ENCODE measurements at regions not wholly inside any gene's neighbourhood (a gene's known extent, or its start where the extent isn't known, plus 50 kb on each side); places are given as distances from the start of the nearest gene placed in this dataset.

DNA sequence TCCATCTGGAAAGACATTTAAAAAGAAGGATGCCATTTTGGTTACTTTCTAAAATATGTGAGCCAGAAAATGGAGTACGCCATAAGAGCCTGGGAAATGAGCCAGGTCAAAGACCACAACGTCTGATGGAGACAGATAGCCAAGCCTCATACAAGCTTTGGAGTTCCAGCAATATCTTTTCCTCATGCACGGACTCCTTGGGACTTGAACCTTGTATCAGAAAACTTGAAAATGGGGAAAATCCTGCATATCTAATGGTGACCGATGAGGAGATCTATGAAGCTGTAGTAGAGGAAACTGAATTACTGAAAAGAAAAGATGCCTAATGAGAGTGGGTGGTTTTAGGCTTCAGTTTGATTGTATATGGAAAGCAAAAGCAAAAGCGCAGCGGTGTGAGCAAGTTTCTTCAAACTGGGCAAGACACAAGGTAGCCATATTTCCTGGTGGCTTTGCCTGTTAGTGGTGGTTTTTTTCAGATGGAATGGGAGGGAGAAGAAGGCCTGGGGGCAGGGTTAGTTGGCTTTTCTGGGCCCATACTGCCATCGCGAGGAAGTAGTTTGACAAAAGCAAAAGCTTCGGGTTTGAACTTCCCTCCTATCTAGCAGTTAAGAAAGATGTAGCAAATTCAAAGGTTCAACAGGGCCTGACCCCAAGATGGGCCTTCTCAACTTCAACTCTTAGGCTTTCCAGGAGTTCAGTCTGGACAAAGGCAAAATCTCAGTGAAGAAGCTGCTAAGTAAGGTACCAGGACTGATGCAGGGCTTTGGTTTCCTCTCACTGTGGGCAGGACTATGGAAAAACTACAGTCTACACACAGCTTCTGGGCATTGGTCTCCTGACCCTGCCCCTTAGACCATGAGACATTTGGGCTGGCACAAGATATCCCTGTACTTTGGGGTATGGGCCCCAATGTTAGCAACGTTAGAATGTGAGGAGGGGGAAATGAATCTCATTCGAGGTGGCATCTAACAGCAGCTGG lies 210.0 kb upstream of the STK26 start:
- Histone ChIP-seq H3K27me3 (ENCODE audit: control insufficient read depth in 1 of 2, insufficient read depth in 2 of 2, low read length in 2 of 2) (no peaks in the 10 kb centered on the region), H3K36me3 (ENCODE audit: insufficient read depth, low read length) (no peaks in the 10 kb centered on the region), H3K9ac (ENCODE audit: low read length) (no peak overlapping the region), H3K27ac (ENCODE audit: low read depth, low read length) (peak overlapping the region; percentile 50), H3K9me3 (ENCODE audit: low read length) (no peaks in the 10 kb centered on the region), H3K4me3 (ENCODE audit: low read depth in 1 of 2, low read length in 2 of 2) (peak overlapping the region; percentile 26 to 72), H3K4me1 (ENCODE audit: insufficient read depth, low read length) (peaks cover 4% of the 10 kb centered on the region)

DNA sequence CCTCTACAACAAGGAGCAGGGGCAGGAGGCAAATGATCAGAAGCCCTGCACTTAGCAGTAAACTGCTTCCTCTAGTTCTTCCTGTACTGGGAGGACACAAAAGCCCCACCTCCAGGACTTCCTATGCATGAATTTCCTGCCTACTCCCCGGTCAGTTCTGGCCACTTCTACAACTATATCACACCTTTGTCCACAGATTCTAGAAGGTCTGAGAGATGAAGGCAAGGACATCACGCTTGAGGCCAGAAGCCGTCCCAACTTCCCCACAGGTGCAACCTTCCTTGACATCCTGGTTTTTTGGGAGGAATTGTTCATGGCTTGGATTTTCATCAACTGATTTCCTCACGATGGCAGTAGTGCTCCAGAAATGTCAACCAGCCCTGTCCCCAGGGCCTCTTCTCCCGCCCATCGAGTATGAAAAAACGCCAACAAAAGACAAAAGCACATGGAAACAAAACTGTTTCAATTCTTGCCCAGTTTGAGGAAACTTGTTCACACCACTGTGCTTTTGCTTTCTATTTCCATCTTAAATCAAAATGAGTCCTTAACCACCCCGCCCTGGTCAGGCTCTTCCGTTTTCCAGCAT lies 206.5 kb upstream of the STK26 start:
- Histone ChIP-seq H3K9ac (ENCODE audit: low read length) (no peak overlapping the region), H3K4me1 (ENCODE audit: insufficient read depth, low read length) (peaks cover 4% of the 10 kb centered on the region), H3K36me3 (ENCODE audit: insufficient read depth, low read length) (no peaks in the 10 kb centered on the region), H3K4me3 (ENCODE audit: low read depth in 1 of 2, low read length in 2 of 2) (peak overlapping the region in 1 of 2 donors; percentile 54), H3K27ac (ENCODE audit: low read depth, low read length) (peak overlapping the region; percentile 5), H3K9me3 (ENCODE audit: low read length) (no peaks in the 10 kb centered on the region), H3K27me3 (ENCODE audit: control insufficient read depth in 1 of 2, insufficient read depth in 2 of 2, low read length in 2 of 2) (no peaks in the 10 kb centered on the region)

DNA sequence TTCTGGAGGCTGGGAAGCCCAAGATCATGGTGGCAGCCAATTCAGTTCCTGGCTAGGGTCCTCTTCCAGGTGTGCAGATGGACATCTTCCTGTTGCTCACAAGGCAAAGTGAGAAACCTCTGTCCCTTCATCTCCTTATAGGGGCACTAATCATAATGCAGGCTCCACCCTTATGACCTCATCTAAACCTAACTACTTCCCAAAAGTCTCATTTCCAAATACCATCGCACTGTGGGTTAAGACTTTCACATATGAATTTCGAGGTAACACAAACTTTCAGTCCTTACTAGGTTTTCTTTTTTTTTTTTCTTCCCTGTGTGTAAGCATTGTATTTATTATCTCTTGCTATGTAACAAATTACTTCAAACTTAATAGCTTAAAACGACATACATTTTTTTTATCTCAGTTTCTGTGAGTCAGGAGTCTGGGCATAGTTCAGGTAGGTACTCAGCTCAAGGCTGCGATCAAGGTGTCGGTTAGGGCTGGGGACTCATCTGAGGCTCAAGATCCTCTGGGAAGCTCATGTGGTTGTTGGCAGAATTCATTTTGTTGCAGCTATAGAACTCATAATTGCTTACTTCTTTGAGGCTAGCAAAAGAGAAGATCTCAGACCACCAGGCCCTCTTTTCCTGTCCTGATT lies 204.7 kb upstream of the STK26 start:
- H3K27me3 ChIP-seq (ENCODE audit: control insufficient read depth in 1 of 2, insufficient read depth in 2 of 2, low read length in 2 of 2) = no peaks in the 10 kb centered on the region
- no peaks in the 10 kb centered on the region for H3K36me3 ChIP-seq (ENCODE audit: insufficient read depth, low read length)
- no peak overlapping the region for H3K4me3 ChIP-seq (ENCODE audit: low read depth in 1 of 2, low read length in 2 of 2)
- no peak overlapping the region for H3K27ac ChIP-seq (ENCODE audit: low read depth, low read length)
- peaks cover 3% of the 10 kb centered on the region for H3K4me1 ChIP-seq (ENCODE audit: insufficient read depth, low read length)
- H3K9ac ChIP-seq (ENCODE audit: low read length) = no peak overlapping the region
- no peaks in the 10 kb centered on the region for H3K9me3 ChIP-seq (ENCODE audit: low read length)

DNA sequence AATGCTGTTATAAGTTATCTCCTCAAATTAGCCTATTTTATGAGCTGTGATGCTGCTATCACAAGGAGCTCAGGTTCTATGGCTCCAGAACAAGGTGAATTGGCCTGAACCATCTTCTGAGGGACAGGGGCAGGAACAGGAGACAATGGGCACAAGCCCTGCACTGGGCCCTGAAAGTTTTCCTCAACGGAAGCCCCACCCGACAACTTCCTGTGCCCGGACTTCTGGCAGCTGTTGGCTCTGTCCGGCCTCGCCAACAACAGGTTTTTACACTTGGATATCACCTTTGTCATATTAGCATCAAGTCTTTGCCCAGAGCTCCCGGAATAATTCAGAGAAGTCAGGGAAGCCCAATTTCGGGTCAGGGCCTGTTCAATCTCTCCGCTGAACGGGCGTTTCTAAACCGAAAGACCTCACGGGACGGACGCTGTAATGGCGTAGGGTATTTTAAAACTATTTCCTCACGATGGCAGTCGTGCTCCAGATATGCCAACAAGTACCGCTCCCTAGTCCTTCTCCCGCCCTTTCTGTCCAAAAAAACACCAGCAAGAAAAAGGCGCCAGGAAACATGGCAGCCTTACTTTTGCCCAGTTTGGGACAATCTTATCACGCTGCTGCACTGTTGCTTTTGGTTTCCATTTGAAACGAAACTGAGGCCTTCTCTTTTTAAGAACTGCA lies 201.0 kb upstream of the STK26 start:
- peak overlapping the region; percentile 65 for H3K27ac ChIP-seq (ENCODE audit: low read depth, low read length)

DNA sequence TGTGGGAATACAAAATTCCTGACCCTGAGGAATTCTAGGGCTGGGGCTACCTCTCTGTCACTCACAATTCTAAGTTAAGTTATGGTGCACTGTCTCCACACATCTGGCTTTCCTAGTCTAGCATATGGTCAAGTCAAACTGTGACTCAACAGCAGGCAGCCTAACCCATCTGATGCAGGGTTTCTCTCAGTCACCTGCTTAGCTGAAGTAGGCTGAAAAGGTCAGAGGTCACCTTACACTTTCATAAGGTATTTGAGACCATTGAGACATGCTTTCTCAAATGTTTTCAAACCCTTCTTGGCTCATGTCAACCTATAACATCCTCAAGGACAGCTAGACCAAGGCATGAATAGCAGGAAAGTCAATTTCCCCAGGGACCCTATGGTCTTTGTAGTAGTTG lies 196.5 kb upstream of the STK26 start:
- no peak overlapping the region for H3K4me3 ChIP-seq (ENCODE audit: low read depth in 1 of 2, low read length in 2 of 2)
- H3K9ac ChIP-seq (ENCODE audit: low read length) = no peak overlapping the region
- no peak overlapping the region for H3K27ac ChIP-seq (ENCODE audit: low read depth, low read length)
- H3K27me3 ChIP-seq (ENCODE audit: control insufficient read depth in 1 of 2, insufficient read depth in 2 of 2, low read length in 2 of 2) = peaks cover 4 to 7% of the 10 kb centered on the region in 2 donors
- H3K9me3 ChIP-seq (ENCODE audit: low read length) = no peaks in the 10 kb centered on the region
- H3K4me1 ChIP-seq (ENCODE audit: insufficient read depth, low read length) = peaks cover 3% of the 10 kb centered on the region
- no peaks in the 10 kb centered on the region for H3K36me3 ChIP-seq (ENCODE audit: insufficient read depth, low read length)

More for the DNA sequence above, 201.0 kb upstream of the STK26 start:
- Histone ChIP-seq H3K27me3 (ENCODE audit: control insufficient read depth in 1 of 2, insufficient read depth in 2 of 2, low read length in 2 of 2) (peaks cover 0 to under 1% of the 10 kb centered on the region in 2 donors), H3K9me3 (ENCODE audit: low read length) (no peaks in the 10 kb centered on the region), H3K9ac (ENCODE audit: low read length) (peak overlapping the region; percentile 50), H3K4me1 (ENCODE audit: insufficient read depth, low read length) (no peaks in the 10 kb centered on the region), H3K4me3 (ENCODE audit: low read depth in 1 of 2, low read length in 2 of 2) (peak overlapping the region; percentile 15 to 52), H3K36me3 (ENCODE audit: insufficient read depth, low read length) (no peaks in the 10 kb centered on the region)

DNA sequence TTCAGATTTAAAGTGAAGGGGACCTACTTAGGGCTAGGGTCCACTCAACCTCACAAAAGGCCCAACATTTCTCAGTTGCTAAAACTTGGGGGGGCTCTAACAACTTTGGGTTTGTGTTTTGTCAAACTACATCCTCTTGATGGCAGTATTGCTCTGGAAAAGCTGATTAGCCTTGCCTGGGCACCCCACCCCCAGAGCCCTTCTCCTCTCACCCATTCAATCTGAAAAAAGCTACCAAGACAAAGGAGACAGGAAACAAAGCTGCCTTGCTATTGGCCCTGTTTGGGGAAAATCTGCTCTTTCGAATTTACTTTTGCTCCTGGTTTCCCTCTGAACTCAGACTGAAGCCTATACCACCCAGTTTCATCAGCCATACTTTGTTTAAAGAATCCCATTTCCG lies 195.2 kb upstream of the STK26 start:
- Histone ChIP-seq H3K9ac (ENCODE audit: low read length) (no peak overlapping the region), H3K27ac (ENCODE audit: low read depth, low read length) (no peak overlapping the region), H3K9me3 (ENCODE audit: low read length) (no peaks in the 10 kb centered on the region), H3K36me3 (ENCODE audit: insufficient read depth, low read length) (no peaks in the 10 kb centered on the region), H3K27me3 (ENCODE audit: control insufficient read depth in 1 of 2, insufficient read depth in 2 of 2, low read length in 2 of 2) (peaks cover 4 to 7% of the 10 kb centered on the region in 2 donors), H3K4me3 (ENCODE audit: low read depth in 1 of 2, low read length in 2 of 2) (no peak overlapping the region), H3K4me1 (ENCODE audit: insufficient read depth, low read length) (peaks cover 3% of the 10 kb centered on the region)

DNA sequence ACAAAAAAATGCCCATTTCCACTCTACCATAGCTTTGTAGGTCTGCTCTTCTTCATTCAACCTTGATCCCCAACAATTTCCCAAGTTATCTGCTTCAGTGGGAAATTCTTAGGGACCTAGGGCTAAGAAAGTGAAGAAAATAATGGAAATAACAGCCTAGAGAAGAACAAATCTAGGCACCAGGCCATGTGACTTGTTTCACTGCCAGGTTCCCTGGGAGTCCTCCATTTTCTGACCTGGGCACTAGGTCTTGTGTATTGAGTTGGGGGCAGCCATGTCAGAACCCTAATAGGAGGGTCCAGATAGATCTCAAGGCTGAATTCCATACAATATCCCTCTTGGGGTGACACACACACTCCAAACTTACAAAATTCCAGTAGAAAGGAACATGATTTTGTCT lies 194.6 kb upstream of the STK26 start:
- Histone ChIP-seq H3K27ac (ENCODE audit: low read depth, low read length) (no peak overlapping the region), H3K4me3 (ENCODE audit: low read depth in 1 of 2, low read length in 2 of 2) (no peak overlapping the region), H3K27me3 (ENCODE audit: control insufficient read depth in 1 of 2, insufficient read depth in 2 of 2, low read length in 2 of 2) (peaks cover 4 to 7% of the 10 kb centered on the region in 2 donors), H3K9ac (ENCODE audit: low read length) (no peak overlapping the region), H3K36me3 (ENCODE audit: insufficient read depth, low read length) (no peaks in the 10 kb centered on the region), H3K4me1 (ENCODE audit: insufficient read depth, low read length) (peaks cover 3% of the 10 kb centered on the region), H3K9me3 (ENCODE audit: low read length) (no peaks in the 10 kb centered on the region)

DNA sequence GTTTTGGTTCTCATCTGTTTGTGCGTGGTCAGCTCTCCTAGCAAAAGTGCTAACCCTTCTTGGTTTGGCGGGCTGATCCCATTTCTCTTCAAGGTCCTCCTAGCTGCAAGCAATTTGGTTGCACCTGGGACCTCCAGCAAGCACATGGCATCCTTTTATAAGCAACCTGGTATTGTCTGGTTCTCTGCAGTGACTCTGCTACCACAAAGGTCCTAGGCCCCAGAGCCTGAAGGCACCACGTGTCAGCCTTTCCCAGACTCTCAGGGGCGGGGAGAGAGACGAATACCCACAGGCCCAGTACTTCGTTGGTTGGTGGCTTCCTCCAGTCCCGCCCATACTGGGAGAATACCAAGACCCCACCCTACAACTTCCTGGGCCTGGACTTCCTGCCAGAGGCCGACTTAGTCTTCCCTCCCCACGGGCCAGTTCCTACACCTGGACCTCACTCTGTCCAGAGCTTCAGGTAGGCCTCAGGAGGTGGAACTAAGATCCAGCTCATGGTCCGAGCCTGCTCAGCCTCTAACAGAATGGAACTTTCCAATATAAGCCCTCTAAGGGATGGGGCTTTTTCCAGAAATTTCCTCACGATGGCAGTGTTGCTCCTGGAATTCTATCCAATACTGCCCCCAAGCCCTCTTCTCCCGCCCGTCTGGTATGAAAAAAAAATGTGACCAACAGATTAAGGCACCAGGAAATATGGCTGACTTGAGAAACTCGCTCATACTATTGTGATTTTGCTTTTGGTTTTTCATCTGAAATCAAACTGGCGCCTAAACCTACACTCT lies 192.5 kb upstream of the STK26 start:
- Histone ChIP-seq H3K27me3 (ENCODE audit: control insufficient read depth in 1 of 2, insufficient read depth in 2 of 2, low read length in 2 of 2) (peaks cover 4 to 7% of the 10 kb centered on the region in 2 donors), H3K36me3 (ENCODE audit: insufficient read depth, low read length) (no peaks in the 10 kb centered on the region), H3K27ac (ENCODE audit: low read depth, low read length) (no peak overlapping the region), H3K4me3 (ENCODE audit: low read depth in 1 of 2, low read length in 2 of 2) (peak overlapping the region in 1 of 2 donors; percentile 45), H3K9ac (ENCODE audit: low read length) (no peak overlapping the region), H3K4me1 (ENCODE audit: insufficient read depth, low read length) (peaks cover 3% of the 10 kb centered on the region), H3K9me3 (ENCODE audit: low read length) (no peaks in the 10 kb centered on the region)

DNA sequence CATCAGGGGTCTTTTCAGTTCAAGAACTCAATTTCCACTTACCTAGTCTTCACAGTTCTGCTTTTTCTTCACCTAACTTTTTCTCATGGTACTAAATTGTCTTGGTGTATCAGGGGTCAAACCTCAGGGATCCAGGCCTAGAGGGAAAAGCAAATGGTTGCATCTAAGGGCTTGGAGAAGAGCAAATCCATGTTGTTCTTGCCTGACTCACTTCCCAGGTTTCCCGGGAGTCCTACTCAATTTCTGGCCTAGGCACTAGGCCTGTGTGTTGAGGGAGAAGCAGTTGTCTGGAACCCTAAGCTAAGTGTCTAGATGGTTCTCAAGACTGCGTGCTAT lies 191.9 kb upstream of the STK26 start:
- peaks cover 4 to 11% of the 10 kb centered on the region in 2 donors for H3K27me3 ChIP-seq (ENCODE audit: control insufficient read depth in 1 of 2, insufficient read depth in 2 of 2, low read length in 2 of 2)
- H3K27ac ChIP-seq (ENCODE audit: low read depth, low read length) = no peak overlapping the region

DNA sequence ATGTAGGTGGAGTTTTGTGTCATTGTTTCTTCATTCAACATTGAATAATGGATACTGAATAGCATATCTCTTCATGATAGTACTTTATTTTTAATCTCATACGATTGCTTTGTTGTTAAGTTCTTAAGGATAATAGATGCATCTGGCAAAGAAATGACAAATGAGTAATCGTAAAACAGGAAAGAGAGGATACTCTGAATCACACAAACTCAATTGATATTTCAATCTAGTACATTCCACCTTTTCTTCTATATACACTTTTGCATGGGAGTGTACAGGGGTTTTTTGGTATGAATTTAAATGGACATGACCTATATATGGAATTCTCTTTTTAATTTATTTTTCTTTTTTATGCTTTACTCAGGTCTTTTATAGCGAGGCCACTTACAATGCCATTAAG lies 186.9 kb upstream of the STK26 start:
- Histone ChIP-seq H3K27me3 (ENCODE audit: control insufficient read depth in 1 of 2, insufficient read depth in 2 of 2, low read length in 2 of 2) (peaks cover 5% of the 10 kb centered on the region in 2 donors), H3K4me3 (ENCODE audit: low read depth in 1 of 2, low read length in 2 of 2) (no peak overlapping the region), H3K4me1 (ENCODE audit: insufficient read depth, low read length) (no peaks in the 10 kb centered on the region), H3K9me3 (ENCODE audit: low read length) (no peaks in the 10 kb centered on the region), H3K36me3 (ENCODE audit: insufficient read depth, low read length) (no peaks in the 10 kb centered on the region), H3K27ac (ENCODE audit: low read depth, low read length) (no peak overlapping the region), H3K9ac (ENCODE audit: low read length) (no peak overlapping the region)

More for the DNA sequence above, 191.9 kb upstream of the STK26 start:
- Histone ChIP-seq H3K9ac (ENCODE audit: low read length) (no peak overlapping the region), H3K9me3 (ENCODE audit: low read length) (no peaks in the 10 kb centered on the region), H3K4me3 (ENCODE audit: low read depth in 1 of 2, low read length in 2 of 2) (peak overlapping the region in 1 of 2 donors; percentile 45), H3K4me1 (ENCODE audit: insufficient read depth, low read length) (peaks cover 3% of the 10 kb centered on the region), H3K36me3 (ENCODE audit: insufficient read depth, low read length) (no peaks in the 10 kb centered on the region)

All from muscle layer of colon (tissue), 2 donors.